OCI-LY1 (cell line): ENCODE measurements at regions not wholly inside any gene's neighbourhood (a gene's known extent, or its start where the extent isn't known, plus 50 kb on each side); places are given as distances from the start of the nearest gene placed in this dataset.

Experiments
- CTCF ChIP-seq: fragments of 200-600 bp; sonication (generic), shearing (Covaris generic); IDR thresholded peaks from 2 replicates; pipeline ENCODE4 v1.5.1; 2017; ENCODE audit warnings: mild to moderate bottlenecking, antibody characterized with exemption, low read length, moderate library complexity, mixed read lengths
- EZH2 ChIP-seq: fragments of 200-600 bp; sonication (generic), shearing (Covaris generic); IDR thresholded peaks from 2 replicates; pipeline ENCODE4 v1.8.0; 2017; ENCODE audit warnings: borderline replicate concordance, mixed run types, mild to moderate bottlenecking, antibody characterized with exemption, low read length, moderate library complexity, mixed read lengths

DNA sequence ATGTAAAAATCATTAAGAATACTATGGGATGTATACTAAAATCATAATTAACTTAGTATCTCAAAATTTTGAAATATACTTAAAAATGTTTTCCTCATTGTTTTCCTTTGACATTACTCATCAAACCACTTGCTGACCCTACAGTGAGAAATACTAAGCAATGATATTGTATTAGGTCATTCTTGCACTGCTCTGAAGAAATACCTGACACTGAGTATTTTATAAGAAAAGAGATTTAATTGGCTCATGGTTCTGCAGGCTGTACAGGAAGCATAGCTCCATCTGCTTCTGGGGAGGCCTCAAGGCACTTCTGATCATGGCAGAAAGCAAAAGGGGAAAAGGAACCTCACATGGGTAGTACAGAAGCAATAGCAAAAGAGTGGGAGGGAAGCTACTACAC is 950.9 kb upstream of the CHORDC1 start:
- no peak for TF ChIP-seq CTCF
- no peak for TF ChIP-seq EZH2
